Osteocyte (in vitro differentiated cells): ENCODE measurements at regions not wholly inside any gene's neighbourhood (a gene's known extent, or its start where the extent isn't known, plus 50 kb on each side); places are given as distances from the start of the nearest gene placed in this dataset.

Experiments
- DNase-seq: peaks from one replicate; pipeline ENCODE4 v3.0.0; 2021; ENCODE audit warnings: mixed read lengths; ENCODE audit not compliant: unreplicated experiment; ENCODE audit errors: extremely low spot score
- H3K27ac Mint-ChIP-seq: one replicate; pipeline ENCODE4 v1.8.0; 2021; ENCODE audit warnings: mild to moderate bottlenecking, mixed read lengths; ENCODE audit not compliant: unreplicated experiment
- H3K27me3 Mint-ChIP-seq: one replicate; pipeline ENCODE4 v1.8.0; 2021; ENCODE audit warnings: mixed read lengths; ENCODE audit not compliant: unreplicated experiment
- H3K36me3 Mint-ChIP-seq: one replicate; pipeline ENCODE4 v1.8.0; 2021; ENCODE audit warnings: mixed read lengths; ENCODE audit not compliant: unreplicated experiment
- H3K4me1 Mint-ChIP-seq: one replicate; pipeline ENCODE4 v1.8.0; 2021; ENCODE audit warnings: mixed read lengths; ENCODE audit not compliant: unreplicated experiment
- H3K4me3 Mint-ChIP-seq: one replicate; pipeline ENCODE4 v1.8.0; 2021; ENCODE audit warnings: mild to moderate bottlenecking, moderate library complexity, mixed read lengths; ENCODE audit not compliant: unreplicated experiment
- H3K9me3 Mint-ChIP-seq: one replicate; pipeline ENCODE4 v1.8.0; 2021; ENCODE audit warnings: mixed read lengths; ENCODE audit not compliant: unreplicated experiment
- TF ChIP-seq, protein P1 (sequence below): fragments of 200-600 bp; sonication (generic); IDR thresholded peaks from 2 replicates; pipeline ENCODE4 v1.5.0; 2021; ENCODE audit warnings: antibody characterized with exemption, mild to moderate bottlenecking, moderate library complexity

DNA sequence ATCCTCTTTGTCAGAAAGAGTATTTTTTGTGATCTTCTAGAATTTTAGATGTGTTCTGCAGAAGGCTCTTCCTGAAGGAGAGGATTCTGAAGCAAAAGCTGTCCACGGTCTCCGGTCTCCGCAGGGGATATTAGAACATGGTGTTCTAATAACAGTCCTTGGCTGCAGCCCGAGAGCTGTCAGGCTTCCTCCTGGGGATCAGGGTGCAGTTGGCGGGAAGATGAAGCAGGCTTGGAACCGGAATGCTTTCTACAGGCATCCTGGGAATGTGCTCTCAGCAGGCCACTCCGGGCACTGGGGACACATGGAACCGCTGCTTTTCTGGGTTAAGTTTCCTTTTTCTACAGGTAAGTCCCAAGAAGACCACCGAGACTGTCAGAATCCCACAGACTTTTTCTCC lies 118.6 kb upstream of the PARD3 start:
- Mint-ChIP-seq H3K27ac (peak overlapping the region; percentile 66), H3K4me1 (peaks cover 28% of the 10 kb centered on the region), H3K36me3 (no peaks in the 10 kb centered on the region), H3K27me3 (no peaks in the 10 kb centered on the region), H3K9me3 (no peaks in the 10 kb centered on the region), H3K4me3 (peak overlapping the region; percentile 14)
- DNase-seq: no peak
- TF ChIP-seq, protein P1, sequence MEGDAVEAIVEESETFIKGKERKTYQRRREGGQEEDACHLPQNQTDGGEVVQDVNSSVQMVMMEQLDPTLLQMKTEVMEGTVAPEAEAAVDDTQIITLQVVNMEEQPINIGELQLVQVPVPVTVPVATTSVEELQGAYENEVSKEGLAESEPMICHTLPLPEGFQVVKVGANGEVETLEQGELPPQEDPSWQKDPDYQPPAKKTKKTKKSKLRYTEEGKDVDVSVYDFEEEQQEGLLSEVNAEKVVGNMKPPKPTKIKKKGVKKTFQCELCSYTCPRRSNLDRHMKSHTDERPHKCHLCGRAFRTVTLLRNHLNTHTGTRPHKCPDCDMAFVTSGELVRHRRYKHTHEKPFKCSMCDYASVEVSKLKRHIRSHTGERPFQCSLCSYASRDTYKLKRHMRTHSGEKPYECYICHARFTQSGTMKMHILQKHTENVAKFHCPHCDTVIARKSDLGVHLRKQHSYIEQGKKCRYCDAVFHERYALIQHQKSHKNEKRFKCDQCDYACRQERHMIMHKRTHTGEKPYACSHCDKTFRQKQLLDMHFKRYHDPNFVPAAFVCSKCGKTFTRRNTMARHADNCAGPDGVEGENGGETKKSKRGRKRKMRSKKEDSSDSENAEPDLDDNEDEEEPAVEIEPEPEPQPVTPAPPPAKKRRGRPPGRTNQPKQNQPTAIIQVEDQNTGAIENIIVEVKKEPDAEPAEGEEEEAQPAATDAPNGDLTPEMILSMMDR: no peak

DNA sequence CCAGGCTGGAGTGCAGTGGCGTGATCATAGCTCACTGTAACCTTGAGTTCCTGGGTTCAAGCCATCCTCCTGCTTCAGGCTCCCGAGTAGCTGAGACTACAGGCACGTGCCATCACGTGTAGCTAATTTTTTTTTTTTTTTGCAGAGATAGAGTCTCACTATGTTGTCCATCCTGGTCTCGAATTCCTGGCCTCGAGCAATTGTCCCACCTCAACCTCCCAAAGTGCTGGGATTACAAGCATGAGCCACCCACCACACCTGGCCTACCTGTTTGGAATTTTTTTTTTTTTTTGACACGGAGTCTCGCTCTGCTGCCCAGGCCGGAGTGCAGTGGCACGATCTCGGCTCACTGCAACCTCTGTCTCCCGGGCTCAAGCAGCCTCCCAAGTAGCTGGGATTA lies 117.1 kb upstream of the PARD3 start:
- H3K27me3 Mint-ChIP-seq: no peaks in the 10 kb centered on the region
- TF ChIP-seq, protein P1: no peak
- no peaks in the 10 kb centered on the region for H3K9me3 Mint-ChIP-seq
- H3K27ac Mint-ChIP-seq: no peak overlapping the region
- no peak for DNase-seq
- H3K36me3 Mint-ChIP-seq: no peaks in the 10 kb centered on the region
- H3K4me1 Mint-ChIP-seq: peaks cover 21% of the 10 kb centered on the region
- no peak overlapping the region for H3K4me3 Mint-ChIP-seq

DNA sequence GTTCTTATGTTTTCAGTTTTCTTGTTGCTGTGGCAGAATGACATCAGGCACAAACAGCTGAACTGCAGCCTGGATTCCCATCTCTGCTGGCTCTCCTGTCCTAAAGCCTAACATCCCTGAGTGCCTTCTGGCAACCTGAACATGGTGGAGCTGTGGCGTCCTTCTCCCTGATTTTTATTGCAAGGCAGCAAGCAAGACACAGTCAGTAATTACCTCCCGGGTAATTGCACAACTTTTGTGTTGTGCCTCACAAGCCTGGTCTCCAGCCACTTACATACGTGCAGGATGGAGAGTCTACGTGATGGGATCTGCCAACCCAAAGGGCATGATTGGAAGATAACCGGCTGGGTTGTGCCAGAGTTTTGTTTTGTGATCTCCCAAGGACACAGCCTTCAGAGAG lies 116.1 kb upstream of the PARD3 start:
- DNase-seq: no peak
- Mint-ChIP-seq H3K27ac (no peak overlapping the region), H3K36me3 (no peaks in the 10 kb centered on the region), H3K9me3 (no peaks in the 10 kb centered on the region), H3K4me1 (peaks cover 21% of the 10 kb centered on the region), H3K4me3 (no peak overlapping the region), H3K27me3 (no peaks in the 10 kb centered on the region)
- TF ChIP-seq, protein P1: no peak

DNA sequence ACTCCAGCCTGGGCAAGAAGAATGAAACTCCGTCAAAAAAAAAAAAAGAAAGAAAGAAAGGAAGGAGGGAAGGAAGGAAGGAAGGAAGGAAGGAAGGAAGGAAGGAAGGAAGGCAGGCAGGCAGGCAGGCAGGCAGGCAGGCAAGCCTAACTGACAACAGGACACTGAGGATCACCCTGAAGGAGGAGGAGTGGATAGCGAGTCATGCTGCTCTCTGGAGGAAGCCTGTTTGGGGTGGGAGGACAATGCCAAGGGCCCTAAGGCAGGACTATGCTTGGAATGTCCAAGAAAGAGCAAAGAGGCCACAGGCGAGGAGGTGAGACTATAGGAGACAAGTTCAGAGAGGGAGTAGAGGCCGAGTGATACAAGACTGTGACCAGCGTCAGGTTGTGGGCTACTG lies 107.0 kb upstream of the PARD3 start:
- TF ChIP-seq, protein P1: no peak
- no peak overlapping the region for H3K27ac Mint-ChIP-seq
- H3K4me1 Mint-ChIP-seq: peaks cover 4% of the 10 kb centered on the region
- H3K27me3 Mint-ChIP-seq: peaks cover 11% of the 10 kb centered on the region
- peaks cover 19% of the 10 kb centered on the region for H3K9me3 Mint-ChIP-seq
- H3K36me3 Mint-ChIP-seq: peaks cover 6% of the 10 kb centered on the region
- DNase-seq: no peak
- H3K4me3 Mint-ChIP-seq: no peak overlapping the region

DNA sequence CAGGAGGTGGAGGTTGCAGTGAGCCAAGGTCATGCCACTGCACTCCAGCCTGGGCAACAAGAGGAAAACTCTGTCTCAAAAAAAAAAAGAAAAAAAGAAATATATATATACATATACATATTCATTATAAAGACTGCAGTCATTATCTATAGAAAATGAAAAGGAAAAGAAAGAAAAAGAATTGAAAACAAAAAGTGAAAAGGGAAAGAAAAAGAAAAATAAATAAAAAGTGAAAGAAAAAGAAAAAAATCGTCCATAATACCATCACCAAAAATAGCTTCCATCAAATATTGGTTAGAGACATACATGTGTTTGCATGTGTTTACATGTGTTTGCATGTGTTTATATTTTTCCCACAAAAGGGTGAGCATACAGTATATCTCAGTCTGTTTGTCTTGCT lies 105.5 kb upstream of the PARD3 start:
- peaks cover 19% of the 10 kb centered on the region for H3K9me3 Mint-ChIP-seq
- no peak overlapping the region for H3K27ac Mint-ChIP-seq
- TF ChIP-seq, protein P1: no peak
- H3K27me3 Mint-ChIP-seq: peaks cover 11% of the 10 kb centered on the region
- H3K36me3 Mint-ChIP-seq: peaks cover 6% of the 10 kb centered on the region
- DNase-seq: no peak
- peaks cover 12% of the 10 kb centered on the region for H3K4me1 Mint-ChIP-seq
- no peak overlapping the region for H3K4me3 Mint-ChIP-seq
